Neuronal stem cell (in vitro differentiated cells): ENCODE measurements at regions not wholly inside any gene's neighbourhood (a gene's known extent, or its start where the extent isn't known, plus 50 kb on each side); places are given as distances from the start of the nearest gene placed in this dataset.

Experiments
- DNase-seq: peaks from one replicate; pipeline ENCODE4 v3.0.0-alpha.2; 2013; ENCODE audit warnings: low spot score
- H2AFZ ChIP-seq: one replicate; pipeline ENCODE4 v1.6.1; 2013; ENCODE audit warnings: mild to moderate bottlenecking, low read length, inconsistent platforms
- H2AK5ac ChIP-seq: 2 replicates; pipeline ENCODE4 v1.6.1; 2013; ENCODE audit warnings: low read depth, mild to moderate bottlenecking, inconsistent platforms, low read length, moderate library complexity, mixed read lengths
- H2BK120ac ChIP-seq: 2 replicates; pipeline ENCODE4 v1.6.1; 2013; ENCODE audit warnings: low read depth, mild to moderate bottlenecking, inconsistent platforms, low read length, moderate library complexity, mixed read lengths
- H2BK12ac ChIP-seq: one replicate; pipeline ENCODE4 v1.6.1; 2013; ENCODE audit warnings: low read length, inconsistent platforms
- H2BK15ac ChIP-seq: 2 replicates; pipeline ENCODE4 v1.6.1; 2013; ENCODE audit warnings: mild to moderate bottlenecking, low read length, inconsistent platforms, mixed read lengths
- H2BK5ac ChIP-seq: one replicate; pipeline ENCODE4 v1.6.1; 2013; ENCODE audit warnings: inconsistent platforms, mild to moderate bottlenecking, low read length, moderate library complexity
- H3K14ac ChIP-seq: one replicate; pipeline ENCODE4 v1.6.1; 2013; ENCODE audit warnings: low read length, inconsistent platforms
- H3K18ac ChIP-seq: 2 replicates; pipeline ENCODE4 v1.6.1; 2013; ENCODE audit warnings: low read length, inconsistent platforms
- H3K23ac ChIP-seq: 2 replicates; pipeline ENCODE4 v1.6.1; 2013; ENCODE audit warnings: low read depth, mild to moderate bottlenecking, mixed read lengths, low read length, inconsistent platforms; ENCODE audit not compliant: poor library complexity
- H3K27ac ChIP-seq: replicated peaks from 3 replicates; pipeline ENCODE4 v1.5.1; 2013; ENCODE audit warnings: low read length, inconsistent platforms
- H3K27me3 ChIP-seq, 3 experiments: 2 replicates each; pipeline ENCODE4 v1.6.1; 2013; ENCODE audit warnings: low read length in 3 of 3, mild to moderate bottlenecking in 2 of 3, inconsistent platforms in 1 of 3, low read depth in 1 of 3, mixed read lengths in 1 of 3, moderate library complexity in 1 of 3; ENCODE audit not compliant: control insufficient read depth in 3 of 3, insufficient read depth in 3 of 3
- H3K36me3 ChIP-seq, 2 donors: replicated peaks in 1 of 2; 2 replicates each; pipeline ENCODE4 v1.6.1; 2013; ENCODE audit warnings: low read length in 2 of 2; ENCODE audit not compliant: control insufficient read depth in 2 of 2, insufficient read depth in 2 of 2
- H3K4ac ChIP-seq: 2 replicates; pipeline ENCODE4 v1.6.1; 2013; ENCODE audit warnings: inconsistent platforms, mild to moderate bottlenecking, low read length, moderate library complexity
- H3K4me1 ChIP-seq, 2 donors: 1 replicate in 1 of 2; 2 replicates in 1 of 2; pipeline ENCODE4 v1.6.1; 2013; ENCODE audit warnings: low read length in 2 of 2, low read depth in 1 of 2; ENCODE audit not compliant: control insufficient read depth in 2 of 2, insufficient read depth in 1 of 2
- H3K4me2 ChIP-seq: one replicate; pipeline ENCODE4 v1.6.1; 2013; ENCODE audit warnings: mild to moderate bottlenecking, low read length, inconsistent platforms; ENCODE audit not compliant: insufficient read depth, poor library complexity, severe bottlenecking
- H3K4me3 ChIP-seq, 2 donors: 2 replicates each; pipeline ENCODE4 v1.5.1; 2013; ENCODE audit warnings: low read length in 2 of 2, mild to moderate bottlenecking in 2 of 2, inconsistent platforms in 1 of 2, moderate library complexity in 1 of 2
- H3K79me1 ChIP-seq: one replicate; pipeline ENCODE4 v1.6.1; 2013; ENCODE audit warnings: low read depth, mild to moderate bottlenecking, inconsistent platforms, low read length, moderate library complexity
- H3K9ac ChIP-seq: one replicate; pipeline ENCODE4 v1.6.1; 2013; ENCODE audit warnings: mild to moderate bottlenecking, low read depth, low read length, inconsistent platforms; ENCODE audit not compliant: poor library complexity
- H3K9me3 ChIP-seq, 2 donors: replicated peaks in 1 of 2; 2 replicates each; pipeline versions ENCODE3 to v1.6.1; 2013; ENCODE audit warnings: low read length in 2 of 2, mild to moderate bottlenecking in 2 of 2, inconsistent platforms in 1 of 2, low read depth in 1 of 2, mixed read lengths in 1 of 2, moderate library complexity in 1 of 2; ENCODE audit not compliant: control insufficient read depth in 2 of 2, insufficient read depth in 1 of 2
- H4K8ac ChIP-seq: one replicate; pipeline ENCODE4 v1.6.1; 2013; ENCODE audit warnings: low read depth, mild to moderate bottlenecking, inconsistent platforms, low read length, moderate library complexity
- H4K91ac ChIP-seq: one replicate; pipeline ENCODE4 v1.6.1; 2013; ENCODE audit warnings: low read length, low read depth, mild to moderate bottlenecking, inconsistent platforms; ENCODE audit not compliant: poor library complexity
- WGBS, 2 donors: extraction: QIAGEN DNeasy Blood & Tissue Kit; methylation state at CpG; one replicate each; pipeline ENCODE4 v1.1.7; 2013; ENCODE audit warnings: missing lambda C conversion rate in 2 of 2, mixed read lengths in 1 of 2; ENCODE audit not compliant: insufficient read length in 2 of 2, insufficient replicate concordance in 1 of 2; ENCODE audit errors: extremely low coverage in 2 of 2; 5-methylcytosine and 5-hydroxymethylcytosine counted together

DNA sequence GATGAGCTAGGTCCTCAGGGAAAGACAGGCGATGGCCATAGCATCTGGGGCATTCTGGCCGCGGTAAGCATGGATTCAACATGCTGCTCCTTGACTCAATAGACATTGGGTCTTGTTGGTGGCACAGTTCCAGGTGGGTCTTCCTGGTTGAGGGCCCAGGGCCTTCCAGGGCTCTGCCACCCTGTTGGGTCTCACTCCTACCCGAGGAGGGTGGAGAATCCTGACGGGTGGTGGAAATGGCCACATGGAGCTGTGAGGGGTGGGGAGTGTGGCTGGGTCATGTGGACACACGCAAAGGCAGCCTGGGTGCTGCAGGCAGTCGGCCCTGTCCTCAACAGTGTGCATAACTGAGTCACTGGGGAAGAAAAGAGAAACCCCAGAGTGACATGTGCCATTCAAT is 148.1 kb downstream of the KIF26A start:
- no peak overlapping the region for H3K4me2 ChIP-seq
- H2BK12ac ChIP-seq, result no peak overlapping the region
- H4K91ac ChIP-seq, result no peak overlapping the region
- H2BK120ac ChIP-seq, result no peak overlapping the region
- H4K8ac ChIP-seq, result no peak overlapping the region
- no peak overlapping the region for H3K23ac ChIP-seq
- H2AFZ ChIP-seq, result no peak overlapping the region
- peaks cover 7 to 25% of the 10 kb centered on the region in 2 donors for H3K4me1 ChIP-seq
- WGBS, 2 donors, result no CpG with 5 or more reads among the region's 7 CpGs
- no peaks in the 10 kb centered on the region for H3K36me3 ChIP-seq
- no peak overlapping the region for H3K27ac ChIP-seq
- DNase-seq, result no peak
- H3K4me3 ChIP-seq, result no peak overlapping the region
- peak overlapping the region; percentile 72 for H2AK5ac ChIP-seq
- peaks cover 1% of the 10 kb centered on the region for H3K79me1 ChIP-seq
- H3K4ac ChIP-seq, result no peak overlapping the region
- H2BK15ac ChIP-seq, result no peak overlapping the region
- H3K9ac ChIP-seq, result no peak overlapping the region
- H3K14ac ChIP-seq, result no peak overlapping the region
- no peak overlapping the region for H2BK5ac ChIP-seq
- H3K9me3 ChIP-seq, result no peaks in the 10 kb centered on the region
- H3K27me3 ChIP-seq, result peaks cover 0 to 9% (median 0%) of the 10 kb centered on the region in 3 experiments
- H3K18ac ChIP-seq, result no peak overlapping the region

- DNase-seq, result no peak
- H2BK15ac ChIP-seq, result peak overlapping the region; percentile 16
- no peak overlapping the region for H2BK12ac ChIP-seq
- no peak overlapping the region for H3K14ac ChIP-seq
- H3K9me3 ChIP-seq, result no peaks in the 10 kb centered on the region
- H4K91ac ChIP-seq, result no peak overlapping the region
- H3K4me3 ChIP-seq, result no peak overlapping the region
- H3K36me3 ChIP-seq, result no peaks in the 10 kb centered on the region
- no peak overlapping the region for H2AFZ ChIP-seq
- H3K4ac ChIP-seq, result no peak overlapping the region
- H3K27me3 ChIP-seq, result peaks cover 0 to 9% (median 0%) of the 10 kb centered on the region in 3 experiments
- peak overlapping the region; percentile 83 for H2AK5ac ChIP-seq
- no peak overlapping the region for H4K8ac ChIP-seq
- H3K79me1 ChIP-seq, result no peaks in the 10 kb centered on the region
- WGBS, 2 donors, result no CpG with 5 or more reads among the region's 11 CpGs
- no peak overlapping the region for H3K9ac ChIP-seq
- H3K23ac ChIP-seq, result no peak overlapping the region
- H3K4me1 ChIP-seq, result peaks cover 11 to 29% of the 10 kb centered on the region in 2 donors
- H3K18ac ChIP-seq, result peak overlapping the region; percentile 44
- no peak overlapping the region for H3K27ac ChIP-seq
- no peak overlapping the region for H3K4me2 ChIP-seq
- H2BK5ac ChIP-seq, result no peak overlapping the region
- H2BK120ac ChIP-seq, result no peak overlapping the region
Observed at GRCh38 chr14:104287301-104288009, 149.1 kb downstream of the KIF26A start.

- Histone ChIP-seq H3K9me3 (no peaks in the 10 kb centered on the region), H2AK5ac (no peak overlapping the region), H2AFZ (no peak overlapping the region), H3K36me3 (no peaks in the 10 kb centered on the region), H3K4me2 (no peak overlapping the region), H4K8ac (no peak overlapping the region), H3K27ac (no peak overlapping the region), H3K9ac (peak overlapping the region; percentile 74), H3K23ac (no peak overlapping the region), H3K18ac (no peak overlapping the region), H4K91ac (no peak overlapping the region), H2BK15ac (no peak overlapping the region), H3K4ac (peak overlapping the region; percentile 19), H2BK120ac (no peak overlapping the region), H3K79me1 (no peaks in the 10 kb centered on the region), H3K4me1 (peaks cover 11 to 29% of the 10 kb centered on the region in 2 donors), H2BK5ac (no peak overlapping the region), H3K27me3 (peaks cover 0 to 9% (median 0%) of the 10 kb centered on the region in 3 experiments), H3K14ac (no peak overlapping the region), H2BK12ac (peak overlapping the region; percentile 1), H3K4me3 (no peak overlapping the region)
- DNase-seq, result no peak
- no CpG with 5 or more reads among the region's 12 CpGs for WGBS, 2 donors
Observed at GRCh38 chr14:104288272-104288671, 149.9 kb downstream of the KIF26A start.

DNA sequence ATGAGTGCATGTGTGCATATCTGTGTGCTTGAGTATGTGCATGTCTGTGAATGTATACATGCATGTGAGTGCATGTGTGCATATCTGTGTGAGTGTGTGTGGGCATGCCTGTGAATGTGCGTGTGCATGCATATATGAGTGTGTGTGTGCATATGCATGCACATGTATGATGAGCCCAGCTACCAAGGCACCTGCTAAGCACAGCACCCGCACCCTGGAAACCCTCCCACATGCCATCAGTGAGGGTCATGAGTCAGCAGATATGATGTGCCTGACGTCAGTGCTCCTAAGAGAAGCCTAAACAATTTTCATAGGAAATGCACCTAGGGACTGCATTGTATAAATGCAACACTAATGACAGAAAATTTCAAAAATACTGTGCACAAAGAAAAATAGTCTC is 151.1 kb downstream of the KIF26A start:
- no peak overlapping the region for H2BK5ac ChIP-seq
- H3K4me1 ChIP-seq, result peaks cover 11 to 25% of the 10 kb centered on the region in 2 donors
- no peak overlapping the region for H3K9ac ChIP-seq
- H2AFZ ChIP-seq, result no peak overlapping the region
- WGBS, 2 donors, result no CpG with 5 or more reads among the region's 3 CpGs
- no peak overlapping the region for H3K4me3 ChIP-seq
- no peak overlapping the region for H3K4me2 ChIP-seq
- H3K27me3 ChIP-seq, result peaks cover 0 to 9% (median 0%) of the 10 kb centered on the region in 3 experiments
- no peak overlapping the region for H3K14ac ChIP-seq
- no peak overlapping the region for H2AK5ac ChIP-seq
- no peak overlapping the region for H2BK120ac ChIP-seq
- no peak overlapping the region for H4K8ac ChIP-seq
- H3K79me1 ChIP-seq, result no peaks in the 10 kb centered on the region
- no peak overlapping the region for H2BK12ac ChIP-seq
- no peak overlapping the region for H3K27ac ChIP-seq
- no peaks in the 10 kb centered on the region for H3K9me3 ChIP-seq
- DNase-seq, result no peak
- no peak overlapping the region for H3K18ac ChIP-seq
- H3K23ac ChIP-seq, result peak overlapping the region; percentile 67
- no peak overlapping the region for H4K91ac ChIP-seq
- no peak overlapping the region for H2BK15ac ChIP-seq
- no peak overlapping the region for H3K4ac ChIP-seq
- H3K36me3 ChIP-seq, result no peaks in the 10 kb centered on the region
